IMR-90 (cell line): ENCODE measurements at regions not wholly inside any gene's neighbourhood (a gene's known extent, or its start where the extent isn't known, plus 50 kb on each side); places are given as distances from the start of the nearest gene placed in this dataset.

ENCODE experiments used
- ATAC-seq: fragments of 200-7000 bp; cut with Tn5 transposase; 2 replicates; pipeline ENCODE4 v1.9.1; 2020; ENCODE audit warnings: low read depth, mild to moderate bottlenecking, moderate library complexity
- BruUV-seq: library from RNA; stranded (reverse); fragments of 400-500 nt; replicated peaks from 2 replicates; lab custom pipeline; 2021; lab: Mats Ljungman, UMichigan
- CTCF ChIA-PET: fragments of 300-600 bp; formaldehyde crosslinking; extraction: SDS; loops from one replicate; lab custom pipeline; 2021; ENCODE audit warnings: antibody characterized with exemption; lab: Yijun Ruan, JAX
- POLR2A ChIA-PET: fragments of 300-600 bp; sonication (Branson Sonifier 250); formaldehyde crosslinking; loops from one replicate; lab custom pipeline; 2022; ENCODE audit warnings: antibody characterized with exemption; ENCODE audit not compliant: unreplicated experiment; lab: Charles Lee
- DNase-seq: peaks from one replicate; pipeline ENCODE4 v3.0.0; 2013
- H2AFZ ChIP-seq: replicated peaks from 2 replicates; pipeline ENCODE3; 2013; ENCODE audit warnings: low read length, mild to moderate bottlenecking; ENCODE audit not compliant: poor library complexity
- H2AK5ac ChIP-seq: 2 replicates; pipeline ENCODE4 v1.6.1; 2013; ENCODE audit warnings: low read depth, low read length, inconsistent platforms
- H2AK9ac ChIP-seq: replicated peaks from 2 replicates; pipeline ENCODE3; 2013; ENCODE audit warnings: mild to moderate bottlenecking, low read depth, low read length, moderate library complexity; ENCODE audit not compliant: poor library complexity
- H2BK120ac ChIP-seq: 2 replicates; pipeline ENCODE4 v1.6.1; 2013; ENCODE audit warnings: low read depth, low read length, inconsistent platforms
- H2BK15ac ChIP-seq: 3 replicates; pipeline ENCODE4 v1.6.1; 2013; ENCODE audit warnings: low read depth, low read length, inconsistent platforms
- H2BK20ac ChIP-seq: 2 replicates; pipeline ENCODE4 v1.6.1; 2013; ENCODE audit warnings: low read depth, mild to moderate bottlenecking, inconsistent platforms, low read length, moderate library complexity
- H2BK5ac ChIP-seq: 2 replicates; pipeline ENCODE4 v1.6.1; 2013; ENCODE audit warnings: mild to moderate bottlenecking, low read depth, low read length, inconsistent platforms; ENCODE audit not compliant: poor library complexity, severe bottlenecking
- H3K14ac ChIP-seq: replicated peaks from 2 replicates; pipeline ENCODE4 v1.6.1; 2013; ENCODE audit warnings: low read depth, low read length, inconsistent platforms
- H3K18ac ChIP-seq: 2 replicates; pipeline ENCODE4 v1.6.1; 2013; ENCODE audit warnings: low read depth, low read length, control low read depth
- H3K23ac ChIP-seq: 2 replicates; pipeline ENCODE4 v1.6.1; 2013; ENCODE audit warnings: low read depth, low read length, inconsistent platforms
- H3K27ac ChIP-seq: 2 replicates; pipeline ENCODE4 v1.5.1; 2013; ENCODE audit warnings: mild to moderate bottlenecking, control low read depth, low read length; ENCODE audit not compliant: insufficient read depth
- H3K27me3 ChIP-seq: 2 replicates; pipeline ENCODE4 v1.6.1; 2013; ENCODE audit warnings: low read length; ENCODE audit not compliant: control insufficient read depth, insufficient read depth
- H3K36me3 ChIP-seq: 2 replicates; pipeline ENCODE4 v1.6.1; 2013; ENCODE audit warnings: low read length, mixed read lengths; ENCODE audit not compliant: control insufficient read depth, insufficient read depth
- H3K4ac ChIP-seq: 2 replicates; pipeline ENCODE4 v1.6.1; 2013; ENCODE audit warnings: low read depth, low read length, inconsistent platforms
- H3K4me1 ChIP-seq: 2 replicates; pipeline ENCODE4 v1.6.1; 2013; ENCODE audit warnings: low read length, mixed read lengths; ENCODE audit not compliant: control insufficient read depth, insufficient read depth
- H3K4me2 ChIP-seq: 2 replicates; pipeline ENCODE4 v1.6.1; 2013; ENCODE audit warnings: low read depth, mild to moderate bottlenecking, control low read depth, low read length, moderate library complexity
- H3K4me3 ChIP-seq: 2 replicates; pipeline ENCODE4 v1.5.1; 2013; ENCODE audit warnings: low read depth, mild to moderate bottlenecking, control low read depth, low read length, moderate library complexity; ENCODE audit not compliant: insufficient read depth
- H3K56ac ChIP-seq: 2 replicates; pipeline ENCODE4 v1.6.1; 2013; ENCODE audit warnings: low read length, inconsistent platforms; ENCODE audit not compliant: insufficient read depth; ENCODE audit errors: extremely low read depth
- H3K79me1 ChIP-seq, 2 experiments: 2 replicates each; pipeline ENCODE4 v1.6.1; 2013; ENCODE audit warnings: low read length in 2 of 2, inconsistent platforms in 1 of 2, low read depth in 1 of 2
- H3K9ac ChIP-seq: 2 replicates; pipeline ENCODE4 v1.6.1; 2013; ENCODE audit warnings: low read depth, low read length, control low read depth
- H3K9me1 ChIP-seq: 2 replicates; pipeline ENCODE4 v1.6.1; 2013; ENCODE audit warnings: low read length, inconsistent platforms; ENCODE audit not compliant: insufficient read depth
- H3K9me3 ChIP-seq: 2 replicates; pipeline ENCODE4 v1.6.1; 2013; ENCODE audit warnings: low read length; ENCODE audit not compliant: control insufficient read depth, insufficient read depth
- H4K20me1 ChIP-seq: 2 replicates; pipeline ENCODE4 v1.6.1; 2013; ENCODE audit warnings: low read length, inconsistent platforms; ENCODE audit not compliant: insufficient read depth
- H4K5ac ChIP-seq: 2 replicates; pipeline ENCODE4 v1.6.1; 2013; ENCODE audit warnings: mild to moderate bottlenecking, low read depth, low read length, control low read depth
- H4K8ac ChIP-seq, 2 experiments: 2 replicates each; pipeline ENCODE4 v1.6.1; 2013; ENCODE audit warnings: low read depth in 2 of 2, low read length in 2 of 2, control low read depth in 1 of 2, inconsistent platforms in 1 of 2
- H4K91ac ChIP-seq: 2 replicates; pipeline ENCODE4 v1.6.1; 2013; ENCODE audit warnings: low read depth, low read length, inconsistent platforms; ENCODE audit not compliant: insufficient read depth
- BHLHE40 ChIP-seq: fragments of 150-350 bp; IDR thresholded peaks from 2 replicates; pipeline ENCODE4 v1.6.1; 2016; ENCODE audit warnings: mild to moderate bottlenecking, low read depth, low read length
- CEBPB ChIP-seq: IDR thresholded peaks from 2 replicates; pipeline ENCODE4 v1.6.1; 2012; ENCODE audit warnings: low read depth, low read length, improper control_type of control experiment
- CHD1 ChIP-seq: IDR thresholded peaks from 2 replicates; pipeline ENCODE4 v1.6.1; 2012; ENCODE audit warnings: low read depth, low read length, improper control_type of control experiment
- FOS ChIP-seq: fragments of 150-350 bp; IDR thresholded peaks from 2 replicates; pipeline ENCODE4 v1.6.1; 2016; ENCODE audit warnings: low read depth, low read length
- MAFK ChIP-seq: IDR thresholded peaks from 2 replicates; pipeline ENCODE4 v1.6.1; 2012; ENCODE audit warnings: low read depth, low read length, improper control_type of control experiment
- MAZ ChIP-seq: IDR thresholded peaks from 2 replicates; pipeline ENCODE4 v1.6.1; 2012; ENCODE audit warnings: low read depth, mild to moderate bottlenecking, low read length, improper control_type of control experiment, moderate library complexity, borderline replicate concordance
- MXI1 ChIP-seq: IDR thresholded peaks from 2 replicates; pipeline ENCODE4 v1.6.1; 2012; ENCODE audit warnings: low read depth, mild to moderate bottlenecking, low read length, moderate library complexity, borderline replicate concordance
- NFE2L2 ChIP-seq: fragments of 150-350 bp; IDR thresholded peaks from 2 replicates; pipeline ENCODE4 v1.6.1; 2016; ENCODE audit warnings: low read depth, mild to moderate bottlenecking, low read length
- RAD21 ChIP-seq: IDR thresholded peaks from 2 replicates; pipeline ENCODE4 v1.6.1; 2012; ENCODE audit warnings: low read length, improper control_type of control experiment
- RCOR1 ChIP-seq: IDR thresholded peaks from 2 replicates; pipeline ENCODE4 v1.6.1; 2012; ENCODE audit warnings: mild to moderate bottlenecking, low read length, improper control_type of control experiment; ENCODE audit not compliant: insufficient replicate concordance
- RFX5 ChIP-seq: IDR thresholded peaks from 2 replicates; pipeline ENCODE4 v1.8.0; 2012; ENCODE audit warnings: low read depth, mild to moderate bottlenecking, low read length, moderate library complexity
- SMC3 ChIP-seq: fragments of 150-350 bp; IDR thresholded peaks from 2 replicates; pipeline ENCODE4 v1.6.1; 2016; ENCODE audit warnings: low read depth, mild to moderate bottlenecking, antibody characterized with exemption, low read length, moderate library complexity
- WGBS, 2 experiments: methylation state at CpG; one replicate each; pipeline versions ENCODE4 v1.1.5 to v1.1.7; 2013; ENCODE audit warnings: missing lambda C conversion rate in 2 of 2; ENCODE audit not compliant: insufficient read length in 1 of 2; ENCODE audit errors: extremely low coverage in 2 of 2; 5-methylcytosine and 5-hydroxymethylcytosine counted together
- dilution Hi-C: fragments of 300-500 bp; cut with HindIII; formaldehyde crosslinking; loops from one replicate; pipeline ENCODE4 v1.14.3; 2018; ENCODE audit warnings: low sequenced_read_pairs; ENCODE audit not compliant: unreplicated experiment
- in situ Hi-C: fragments of 300-500 bp; cut with MboI; formaldehyde crosslinking; loops from 3 replicates; pipeline ENCODE4 v1.14.3; 2019; ENCODE audit warnings: low sequenced_read_pairs, inconsistent platforms, mixed read lengths
- intact Hi-C: fragments of 100-400 bp; cut with micrococcal nuclease; formaldehyde crosslinking; loops from 2 replicates; pipeline ENCODE4 v1.10.0; 2022
- TF ChIP-seq, protein P1 (sequence below): fragments of 150-350 bp; IDR thresholded peaks from 2 replicates; pipeline ENCODE4 v1.6.1; 2016; ENCODE audit warnings: low read depth, mild to moderate bottlenecking, low read length, moderate library complexity, borderline replicate concordance
- TF ChIP-seq, protein P2 (sequence below): fragments of 150-350 bp; IDR thresholded peaks from 2 replicates; pipeline ENCODE4 v1.6.1; 2017; ENCODE audit warnings: mild to moderate bottlenecking, antibody characterized with exemption, low read length, low read depth
- TF ChIP-seq, protein P3 (sequence below): conservative IDR thresholded peaks from 2 replicates; pipeline ENCODE4 v1.5.1; 2012; ENCODE audit warnings: mild to moderate bottlenecking, low read depth, low read length, improper control_type of control experiment

DNA sequence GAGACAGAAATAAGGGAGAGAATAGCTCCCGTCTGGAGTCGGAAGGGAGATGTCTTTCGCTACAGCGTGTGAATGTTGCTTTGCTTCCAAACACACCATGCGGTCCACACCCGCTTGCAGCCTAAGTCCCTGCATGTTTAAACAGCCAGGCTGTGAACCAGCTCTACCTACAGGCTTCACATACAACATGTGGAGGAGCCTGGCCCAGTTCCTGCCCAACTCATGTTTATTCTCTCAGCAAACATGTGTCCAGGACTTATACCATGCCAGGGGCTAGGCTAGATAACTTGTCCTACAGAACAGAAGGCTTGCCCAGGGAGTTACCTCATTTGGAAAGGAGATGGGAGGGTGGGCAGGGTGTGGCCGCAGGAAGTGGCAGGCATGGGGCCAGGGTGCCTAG is 181.5 kb downstream of the FOXO1 start:
- Histone ChIP-seq H2BK120ac (no peak overlapping the region), H3K23ac (no peak overlapping the region), H3K4me1 (no peaks in the 10 kb centered on the region), H4K91ac (no peak overlapping the region), H3K56ac (no peak overlapping the region), H2BK5ac (no peak overlapping the region), H4K8ac (no peak overlapping the region), H2AK5ac (no peak overlapping the region), H3K4me2 (no peak overlapping the region), H2AK9ac (no peak overlapping the region), H3K9me3 (peaks cover 2% of the 10 kb centered on the region; the same call in 1 of the 2 replicates), H2BK15ac (no peak overlapping the region), H3K27me3 (peaks cover 2% of the 10 kb centered on the region; the same call in 1 of the 2 replicates), H3K79me1 (no peaks in the 10 kb centered on the region), H3K4ac (no peak overlapping the region), H3K9me1 (no peaks in the 10 kb centered on the region), H2BK20ac (no peak overlapping the region), H2AFZ (no peak overlapping the region), H3K9ac (no peak overlapping the region), H3K36me3 (no peaks in the 10 kb centered on the region), H3K27ac (no peak overlapping the region), H3K14ac (no peak overlapping the region), H3K4me3 (no peak overlapping the region), H4K5ac (no peak overlapping the region), H3K18ac (no peak overlapping the region), H4K20me1 (no peaks in the 10 kb centered on the region)
- ChIA-PET POLR2A (no interaction called here), CTCF (no interaction called here)
- intact Hi-C loops (no loop called here), in situ Hi-C loops (no loop called here), dilution Hi-C loops (no loop called here)
- ATAC-seq (no peak), DNase-seq (no peak)
- no peak for TF ChIP-seq MAFK
- no peak for TF ChIP-seq MAZ
- no peak for TF ChIP-seq NFE2L2
- TF ChIP-seq SMC3: no peak
- TF ChIP-seq, protein P1, sequence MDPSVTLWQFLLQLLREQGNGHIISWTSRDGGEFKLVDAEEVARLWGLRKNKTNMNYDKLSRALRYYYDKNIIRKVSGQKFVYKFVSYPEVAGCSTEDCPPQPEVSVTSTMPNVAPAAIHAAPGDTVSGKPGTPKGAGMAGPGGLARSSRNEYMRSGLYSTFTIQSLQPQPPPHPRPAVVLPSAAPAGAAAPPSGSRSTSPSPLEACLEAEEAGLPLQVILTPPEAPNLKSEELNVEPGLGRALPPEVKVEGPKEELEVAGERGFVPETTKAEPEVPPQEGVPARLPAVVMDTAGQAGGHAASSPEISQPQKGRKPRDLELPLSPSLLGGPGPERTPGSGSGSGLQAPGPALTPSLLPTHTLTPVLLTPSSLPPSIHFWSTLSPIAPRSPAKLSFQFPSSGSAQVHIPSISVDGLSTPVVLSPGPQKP: no peak
- TF ChIP-seq, protein P2, sequence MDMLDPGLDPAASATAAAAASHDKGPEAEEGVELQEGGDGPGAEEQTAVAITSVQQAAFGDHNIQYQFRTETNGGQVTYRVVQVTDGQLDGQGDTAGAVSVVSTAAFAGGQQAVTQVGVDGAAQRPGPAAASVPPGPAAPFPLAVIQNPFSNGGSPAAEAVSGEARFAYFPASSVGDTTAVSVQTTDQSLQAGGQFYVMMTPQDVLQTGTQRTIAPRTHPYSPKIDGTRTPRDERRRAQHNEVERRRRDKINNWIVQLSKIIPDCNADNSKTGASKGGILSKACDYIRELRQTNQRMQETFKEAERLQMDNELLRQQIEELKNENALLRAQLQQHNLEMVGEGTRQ: no peak
- no peak for TF ChIP-seq RAD21
- no peak for TF ChIP-seq MXI1
- TF ChIP-seq FOS: no peak
- TF ChIP-seq RCOR1: no peak
- TF ChIP-seq RFX5: no peak
- no peak for TF ChIP-seq CHD1
- TF ChIP-seq CEBPB: no peak
- TF ChIP-seq BHLHE40: no peak
- TF ChIP-seq, protein P3, sequence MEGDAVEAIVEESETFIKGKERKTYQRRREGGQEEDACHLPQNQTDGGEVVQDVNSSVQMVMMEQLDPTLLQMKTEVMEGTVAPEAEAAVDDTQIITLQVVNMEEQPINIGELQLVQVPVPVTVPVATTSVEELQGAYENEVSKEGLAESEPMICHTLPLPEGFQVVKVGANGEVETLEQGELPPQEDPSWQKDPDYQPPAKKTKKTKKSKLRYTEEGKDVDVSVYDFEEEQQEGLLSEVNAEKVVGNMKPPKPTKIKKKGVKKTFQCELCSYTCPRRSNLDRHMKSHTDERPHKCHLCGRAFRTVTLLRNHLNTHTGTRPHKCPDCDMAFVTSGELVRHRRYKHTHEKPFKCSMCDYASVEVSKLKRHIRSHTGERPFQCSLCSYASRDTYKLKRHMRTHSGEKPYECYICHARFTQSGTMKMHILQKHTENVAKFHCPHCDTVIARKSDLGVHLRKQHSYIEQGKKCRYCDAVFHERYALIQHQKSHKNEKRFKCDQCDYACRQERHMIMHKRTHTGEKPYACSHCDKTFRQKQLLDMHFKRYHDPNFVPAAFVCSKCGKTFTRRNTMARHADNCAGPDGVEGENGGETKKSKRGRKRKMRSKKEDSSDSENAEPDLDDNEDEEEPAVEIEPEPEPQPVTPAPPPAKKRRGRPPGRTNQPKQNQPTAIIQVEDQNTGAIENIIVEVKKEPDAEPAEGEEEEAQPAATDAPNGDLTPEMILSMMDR: no peak
- no TSS peak for BruUV-seq
- no CpG with 5 or more reads among the region's 7 CpGs for WGBS, 2 experiments
